Fibroblast of skin of right quadriceps (primary cell): ENCODE measurements at regions not wholly inside any gene's neighbourhood (a gene's known extent, or its start where the extent isn't known, plus 50 kb on each side); places are given as distances from the start of the nearest gene placed in this dataset.
"Not testable (repeated sequence)": the region's sequence is repeated elsewhere in the genome, so short reads cannot be mapped to it uniquely, and the experiment has no call there.

ENCODE experiments used
- DNase-seq: peaks from one replicate; pipeline ENCODE4 v3.0.0-alpha.2; 2013

- DNase-seq: not testable (repeated sequence)
These were observed 1119.0 kb downstream of the NXPH1 start for GRCh38 chr7:9552431-9552830.

DNA sequence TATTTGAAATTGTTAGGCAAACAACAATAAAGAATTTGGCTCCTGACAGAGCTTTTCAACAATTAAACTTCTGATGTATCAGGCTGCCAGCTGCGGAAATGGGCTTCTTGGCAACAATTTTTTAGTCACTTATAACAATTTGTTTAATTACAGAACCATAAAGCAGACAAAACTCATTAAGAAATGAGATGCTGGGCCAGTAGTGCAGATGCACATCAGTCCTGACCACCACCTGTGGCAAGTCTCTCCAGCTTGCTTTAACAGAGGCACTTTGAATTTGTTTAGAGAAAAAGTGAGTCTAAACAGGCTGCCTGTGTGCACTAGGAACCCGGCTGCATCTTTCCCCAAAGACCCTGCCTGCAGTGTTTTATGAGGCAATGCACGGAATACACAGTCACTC is 1124.4 kb downstream of the NXPH1 start:
- no peak for DNase-seq

DNA sequence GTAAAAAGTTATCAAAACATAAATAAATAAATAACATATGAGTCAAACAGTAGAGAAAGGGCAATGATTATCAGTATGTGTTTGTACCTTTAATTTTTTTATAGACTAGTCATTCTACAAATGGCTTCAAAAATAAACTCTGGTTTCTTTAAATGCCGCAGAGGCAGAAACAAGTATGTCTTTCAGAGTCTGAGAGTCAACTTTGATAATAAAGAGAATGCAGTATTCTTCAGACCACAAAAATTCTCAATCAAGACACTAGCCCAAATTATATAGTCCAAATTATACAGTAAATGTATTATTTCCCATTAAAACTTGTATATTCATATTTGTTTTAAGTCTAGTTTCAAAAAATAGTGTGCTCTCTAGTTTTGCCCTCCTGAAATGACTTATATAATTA is 1142.3 kb downstream of the NXPH1 start:
- DNase-seq: no peak

DNA sequence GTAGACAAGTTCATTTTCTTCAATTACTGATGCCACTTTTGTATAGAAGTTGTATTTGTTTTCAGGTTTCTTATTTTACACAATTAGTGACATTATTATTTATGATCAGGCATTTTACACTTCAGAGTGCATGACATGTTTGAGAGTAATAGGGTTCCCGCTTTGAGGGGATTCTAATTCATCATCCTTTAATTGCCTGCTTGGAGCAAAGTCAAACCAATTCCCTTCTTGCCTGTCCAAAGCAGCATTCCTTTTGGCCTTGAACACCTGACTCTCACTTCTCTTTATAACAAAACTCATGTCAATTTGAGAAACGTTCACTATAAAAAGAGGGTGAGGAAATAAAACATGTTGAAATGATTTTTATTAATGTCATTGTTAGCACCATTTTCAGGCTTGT is 1149.4 kb downstream of the NXPH1 start:
- no peak for DNase-seq

GRCh38 chr7:9598411-9598810 is 1165.0 kb downstream of the NXPH1 start:
- no peak for DNase-seq

DNA sequence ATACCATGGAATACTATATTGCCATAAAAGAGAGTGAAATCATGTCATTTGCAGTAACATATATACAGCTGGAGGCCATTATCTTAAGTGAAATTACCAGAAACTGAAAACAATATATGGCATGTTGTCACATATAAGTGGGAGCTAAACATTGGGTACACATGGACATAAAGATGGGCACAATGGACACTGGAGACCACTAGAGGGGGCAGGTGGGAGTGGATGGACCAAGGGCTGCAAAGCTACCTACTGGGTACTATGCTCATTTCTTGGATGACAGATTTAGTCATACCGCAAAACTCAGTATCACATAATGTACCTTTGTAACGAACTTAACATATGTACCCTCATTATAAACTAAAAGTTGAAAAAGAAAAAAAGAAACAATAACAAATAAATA is 1167.6 kb downstream of the NXPH1 start:
- DNase-seq: no peak

DNA sequence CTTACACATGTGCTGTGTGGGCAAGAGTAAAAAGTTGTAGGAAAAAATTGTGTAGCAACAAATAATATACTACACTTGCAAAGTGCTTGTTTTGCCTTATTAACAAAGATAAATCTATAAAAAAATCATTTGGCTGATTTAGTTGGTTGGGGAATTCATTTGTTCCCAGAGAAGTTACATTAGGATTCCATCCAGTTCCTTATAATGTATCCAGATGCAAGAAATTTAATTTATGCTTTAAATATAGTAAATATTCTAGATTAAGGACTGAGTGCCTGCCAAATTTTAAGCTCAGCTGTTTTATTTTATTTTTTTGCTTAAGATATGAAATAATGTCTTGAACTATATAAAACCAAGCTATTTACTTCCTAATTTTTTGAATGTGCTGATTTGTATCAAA is 1169.9 kb downstream of the NXPH1 start:
- no peak for DNase-seq

- no peak for DNase-seq
These were observed 1175.2 kb downstream of the NXPH1 start for GRCh38 chr7:9608560-9608959.

GRCh38 chr7:9620899-9621298 is 1187.5 kb downstream of the NXPH1 start:
- DNase-seq: not testable (repeated sequence)

DNA sequence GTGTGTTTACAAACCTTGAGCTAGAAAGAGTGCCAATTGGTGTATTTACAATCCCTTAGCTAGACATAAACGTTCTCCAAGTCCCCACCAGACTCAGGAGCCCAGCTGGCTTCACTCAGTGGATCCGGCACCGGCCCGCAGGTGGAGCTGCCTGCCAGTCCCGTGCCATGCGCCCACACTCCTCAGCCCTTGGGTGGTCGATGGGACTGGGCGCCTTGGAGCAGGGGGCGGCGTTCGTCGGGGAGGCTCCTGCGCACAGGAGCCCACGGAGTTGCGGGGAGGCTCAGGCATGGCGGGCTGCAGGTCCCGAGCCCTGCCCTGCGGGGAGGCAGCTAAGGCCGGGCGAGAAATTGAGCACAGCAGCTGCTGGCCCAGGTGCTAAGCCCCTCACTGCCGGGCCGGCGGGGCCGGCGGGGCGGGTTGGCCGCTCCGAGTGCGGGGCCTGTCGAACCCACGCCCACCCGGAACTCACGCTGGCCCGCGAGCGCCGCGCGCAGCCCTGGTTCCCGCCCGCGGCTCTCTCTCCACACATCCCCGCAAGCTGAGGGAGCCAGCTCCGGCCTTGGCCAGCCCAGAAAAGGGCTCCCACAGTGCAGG is 1188.0 kb downstream of the NXPH1 start:
- not testable (repeated sequence) for DNase-seq

DNA sequence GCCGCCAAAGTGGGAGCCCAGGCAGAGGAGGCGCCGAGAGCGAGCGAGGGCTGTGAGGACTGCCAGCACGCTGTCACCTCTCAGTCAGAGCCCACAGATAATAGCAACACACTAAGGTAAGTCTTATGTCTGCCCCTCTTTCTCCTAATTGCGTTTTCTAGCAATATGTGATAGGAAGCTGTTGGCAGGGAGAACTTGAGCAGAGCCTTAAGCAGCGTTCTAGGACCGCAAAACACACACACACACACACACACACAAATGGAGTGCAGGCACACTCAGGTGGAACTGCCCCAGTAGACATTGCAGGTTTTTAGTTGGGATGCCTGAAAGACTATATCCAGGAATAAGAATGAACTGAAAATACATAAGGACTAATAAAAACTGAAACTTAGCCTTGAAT is 1188.5 kb downstream of the NXPH1 start:
- DNase-seq: no peak

DNA sequence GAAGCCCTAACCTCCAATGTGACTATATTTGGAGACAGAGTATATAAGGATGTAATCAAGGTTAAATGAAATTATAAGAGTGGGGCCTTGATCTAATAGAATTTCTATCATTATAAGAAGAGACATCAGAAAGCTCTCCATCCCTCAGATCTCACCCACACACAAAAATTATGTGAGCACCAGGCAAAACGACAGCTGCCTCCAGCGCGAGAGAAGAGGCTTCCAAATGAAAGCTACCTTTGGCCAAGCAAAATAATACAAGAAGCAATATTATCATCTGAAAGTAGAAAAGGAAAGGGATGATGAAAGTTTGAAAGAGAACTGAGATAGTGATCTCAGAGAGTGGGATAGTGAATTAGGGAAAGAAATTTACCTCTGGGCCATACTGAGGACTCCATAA is 1192.5 kb downstream of the NXPH1 start:
- DNase-seq: no peak

GRCh38 chr7:9645756-9646155 is 1212.3 kb downstream of the NXPH1 start:
- no peak for DNase-seq

- DNase-seq: no peak
These were observed 1223.8 kb downstream of the NXPH1 start for GRCh38 chr7:9657257-9657656.

DNA sequence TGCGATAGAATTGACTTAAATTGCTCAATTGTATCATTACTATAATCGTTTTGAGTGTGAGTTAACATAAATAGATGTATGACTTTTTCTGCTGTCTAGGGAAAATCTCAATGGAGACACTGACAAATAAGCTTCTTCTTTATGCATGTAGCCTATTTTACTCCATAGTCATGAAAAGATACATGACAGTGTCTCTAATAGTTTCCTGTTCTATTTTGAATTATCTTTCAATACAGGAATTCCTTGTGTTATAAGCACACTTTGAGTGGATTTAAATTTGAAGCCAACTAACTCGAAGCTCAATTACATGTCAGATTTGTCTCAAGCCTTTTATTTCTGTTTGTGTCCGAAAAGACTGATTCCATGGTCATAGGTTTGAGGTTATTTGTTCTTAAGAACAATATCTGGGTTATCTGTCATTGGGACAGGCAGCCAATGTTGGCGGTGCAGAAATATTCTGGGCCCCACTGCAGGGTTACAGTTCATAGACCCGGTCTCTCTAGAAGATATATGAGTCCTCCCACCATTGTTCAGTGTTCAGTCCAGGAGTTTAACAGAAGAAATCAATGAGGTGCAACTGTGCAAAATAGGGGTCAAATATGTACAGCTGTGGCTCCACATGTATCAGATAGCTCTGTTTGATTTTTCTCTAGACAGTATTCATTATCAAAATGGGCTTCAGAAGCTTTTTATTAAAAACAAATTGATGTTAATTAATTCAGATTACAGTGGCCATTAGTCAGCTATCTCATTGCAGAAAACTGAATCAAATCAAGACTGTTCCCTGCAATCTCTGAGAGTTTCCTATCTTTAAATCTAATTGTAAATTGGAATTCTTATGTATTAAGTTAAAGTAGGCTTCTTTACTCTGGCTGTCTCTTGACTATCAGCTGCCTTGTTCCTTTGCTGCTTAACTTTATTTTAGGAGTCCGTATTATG is 1238.8 kb downstream of the NXPH1 start:
- DNase-seq: no peak

GRCh38 chr7:9680713-9681112 is 1247.3 kb downstream of the NXPH1 start:
- DNase-seq: no peak

GRCh38 chr7:9681284-9681683 is 1247.9 kb downstream of the NXPH1 start:
- DNase-seq: no peak

DNA sequence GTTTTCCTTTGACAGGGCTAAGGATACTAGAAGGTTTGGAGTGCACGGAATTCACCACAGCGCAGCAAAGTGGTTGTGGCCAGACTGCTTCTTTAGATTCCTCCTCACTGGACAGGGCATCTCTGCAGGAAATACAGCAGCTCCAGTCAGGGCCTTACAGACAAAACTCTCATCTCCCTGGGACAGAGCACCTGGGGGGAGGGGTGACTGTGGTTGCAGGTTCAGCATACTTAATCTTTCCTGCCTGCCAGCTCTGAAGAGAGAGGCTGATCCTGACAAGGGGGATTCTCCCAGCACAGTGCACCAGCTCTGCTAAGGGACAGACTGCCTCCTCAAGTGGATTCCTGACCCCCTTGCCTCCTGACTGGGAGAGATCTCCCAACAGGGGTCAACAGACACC is 1257.9 kb downstream of the NXPH1 start:
- DNase-seq: no peak

DNA sequence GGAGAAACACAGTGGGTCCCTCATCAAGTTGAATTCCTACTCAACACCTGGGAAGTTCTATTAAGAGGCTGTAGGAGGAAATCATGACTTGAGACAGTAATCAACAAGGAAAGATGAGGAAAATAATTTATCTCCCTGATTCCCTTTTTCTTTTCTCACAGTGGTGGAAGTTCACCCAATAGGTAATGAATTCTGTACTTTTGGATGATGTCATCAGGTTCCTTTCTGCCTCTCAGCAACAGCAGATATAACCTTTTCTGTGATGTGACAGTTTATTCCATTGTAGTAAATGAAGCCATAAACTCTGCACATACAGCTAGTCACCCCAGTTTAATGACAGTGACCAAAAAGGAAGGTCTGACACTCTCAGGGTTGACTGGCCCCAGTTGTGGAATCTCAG is 1265.0 kb downstream of the NXPH1 start:
- no peak for DNase-seq

GRCh38 chr7:9709216-9709615 is 1264.5 kb upstream of the PHF14 start:
- no peak for DNase-seq

DNA sequence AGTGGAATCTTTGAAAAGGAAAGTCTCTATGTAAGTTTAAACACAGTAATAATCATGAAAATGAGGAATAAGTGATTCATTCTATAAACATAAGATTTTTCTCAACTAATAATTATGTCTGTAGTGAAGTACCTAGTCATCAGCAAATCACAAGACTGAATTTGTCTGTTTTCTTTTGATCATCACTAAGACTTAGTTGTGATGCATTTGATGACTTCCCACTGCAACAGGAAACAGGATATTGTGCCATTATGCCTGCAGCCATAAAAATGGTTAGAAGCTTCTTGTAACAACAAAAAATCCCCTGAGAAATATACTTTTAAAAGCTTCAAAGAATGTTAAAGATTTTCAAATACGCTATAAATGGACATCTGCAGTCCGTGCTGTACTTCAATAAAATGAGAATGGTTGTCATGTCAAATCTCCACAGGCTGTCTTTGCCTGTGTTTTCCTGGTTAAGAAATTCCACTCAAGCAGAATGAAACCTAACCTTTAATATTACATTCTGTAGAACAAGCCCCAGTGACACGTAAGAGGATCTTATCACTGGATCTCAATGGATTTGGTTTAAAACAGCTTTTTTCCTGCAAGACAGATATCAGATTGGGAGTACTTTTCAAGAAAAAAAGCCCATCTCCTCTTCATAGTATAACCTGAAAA is 1262.3 kb upstream of the PHF14 start:
- no peak for DNase-seq

GRCh38 chr7:9718071-9718661 is 1255.5 kb upstream of the PHF14 start:
- no peak for DNase-seq

DNA sequence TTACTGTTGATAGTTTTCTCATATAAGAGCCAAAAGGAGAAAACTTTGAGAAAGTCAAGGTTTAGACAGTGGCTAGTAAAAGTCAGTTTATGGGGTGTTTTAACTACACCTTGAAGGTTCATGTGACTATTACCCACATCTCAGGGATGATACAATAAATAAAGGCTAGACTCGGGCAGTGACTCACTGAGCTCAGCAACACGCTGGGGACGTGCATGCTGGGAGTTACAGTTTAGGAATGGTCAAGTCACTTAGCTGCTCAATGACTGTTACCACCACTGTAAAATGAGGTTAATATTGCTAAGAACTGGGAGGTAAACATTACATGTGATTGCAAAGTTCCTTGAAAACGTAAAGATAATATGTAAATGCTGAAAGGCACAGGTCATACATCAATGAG is 1254.4 kb upstream of the PHF14 start:
- no peak for DNase-seq

DNA sequence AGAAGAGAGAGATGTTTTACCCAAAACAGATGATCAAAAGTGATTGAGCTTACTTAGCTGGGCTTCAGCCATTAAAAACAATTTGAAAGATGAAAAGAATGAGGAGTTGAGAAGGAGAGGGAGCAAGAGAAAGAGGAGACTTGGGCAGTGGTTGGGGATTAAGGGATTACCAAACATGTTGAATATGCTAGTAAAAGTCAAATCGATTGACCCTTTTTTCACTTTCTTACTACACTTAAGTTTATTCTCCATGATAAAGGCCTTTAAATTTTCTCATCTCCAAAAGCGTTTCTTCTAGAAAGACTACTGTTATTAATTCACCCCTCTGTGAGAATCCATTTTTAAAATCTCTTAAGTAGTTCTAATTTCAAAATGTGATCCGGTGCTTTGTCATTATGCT is 1254.0 kb upstream of the PHF14 start:
- DNase-seq: no peak
